Brain microvascular endothelial cell (primary cell): ENCODE measurements at regions not wholly inside any gene's neighbourhood (a gene's known extent, or its start where the extent isn't known, plus 50 kb on each side); places are given as distances from the start of the nearest gene placed in this dataset.

Experiments used
- DNase-seq: peaks from one replicate; pipeline ENCODE4 v3.0.0-alpha.2; 2020
- H3K27ac ChIP-seq: fragments of 250-450 bp; sonication (Bioruptor Pico); 2 replicates; pipeline ENCODE4 v1.5.1; 2020; ENCODE audit warnings: mild to moderate bottlenecking, moderate library complexity
- H3K27me3 ChIP-seq: fragments of 250-450 bp; sonication (Bioruptor Pico); replicated peaks from 2 replicates; pipeline ENCODE4 v1.5.1; 2020; ENCODE audit warnings: mild to moderate bottlenecking
- H3K36me3 ChIP-seq: fragments of 250-450 bp; sonication (Bioruptor Pico); replicated peaks from 2 replicates; pipeline ENCODE4 v1.5.1; 2020; ENCODE audit warnings: mild to moderate bottlenecking
- H3K4me3 ChIP-seq: 2 replicates; pipeline ENCODE4 v1.5.1; 2011; ENCODE audit warnings: low read depth, mild to moderate bottlenecking, control low read depth, low read length, moderate library complexity
- in situ Hi-C: cut with HindIII; loops from 2 replicates; pipeline ENCODE4 v1.10.0; 2017; ENCODE audit warnings: low sequenced_read_pairs, low pct_ligation_motif_present
- TF ChIP-seq, protein P1 (sequence below): IDR thresholded peaks from 2 replicates; pipeline ENCODE4 v1.5.1; 2011; ENCODE audit warnings: low read depth, mild to moderate bottlenecking, moderate library complexity, low read length, control low read depth, inconsistent platforms; ENCODE audit errors: missing control alignments

GRCh38 chr11:11029027-11029426 is 171.2 kb upstream of the ZBED5 start:
- H3K27ac ChIP-seq, result no peak overlapping the region
- no peaks in the 10 kb centered on the region for H3K36me3 ChIP-seq
- TF ChIP-seq, protein P1, sequence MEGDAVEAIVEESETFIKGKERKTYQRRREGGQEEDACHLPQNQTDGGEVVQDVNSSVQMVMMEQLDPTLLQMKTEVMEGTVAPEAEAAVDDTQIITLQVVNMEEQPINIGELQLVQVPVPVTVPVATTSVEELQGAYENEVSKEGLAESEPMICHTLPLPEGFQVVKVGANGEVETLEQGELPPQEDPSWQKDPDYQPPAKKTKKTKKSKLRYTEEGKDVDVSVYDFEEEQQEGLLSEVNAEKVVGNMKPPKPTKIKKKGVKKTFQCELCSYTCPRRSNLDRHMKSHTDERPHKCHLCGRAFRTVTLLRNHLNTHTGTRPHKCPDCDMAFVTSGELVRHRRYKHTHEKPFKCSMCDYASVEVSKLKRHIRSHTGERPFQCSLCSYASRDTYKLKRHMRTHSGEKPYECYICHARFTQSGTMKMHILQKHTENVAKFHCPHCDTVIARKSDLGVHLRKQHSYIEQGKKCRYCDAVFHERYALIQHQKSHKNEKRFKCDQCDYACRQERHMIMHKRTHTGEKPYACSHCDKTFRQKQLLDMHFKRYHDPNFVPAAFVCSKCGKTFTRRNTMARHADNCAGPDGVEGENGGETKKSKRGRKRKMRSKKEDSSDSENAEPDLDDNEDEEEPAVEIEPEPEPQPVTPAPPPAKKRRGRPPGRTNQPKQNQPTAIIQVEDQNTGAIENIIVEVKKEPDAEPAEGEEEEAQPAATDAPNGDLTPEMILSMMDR, result no peak
- DNase-seq, result no peak
- no peak overlapping the region for H3K4me3 ChIP-seq
- H3K27me3 ChIP-seq, result no peaks in the 10 kb centered on the region
- in situ Hi-C loops, result no loop called here

DNA sequence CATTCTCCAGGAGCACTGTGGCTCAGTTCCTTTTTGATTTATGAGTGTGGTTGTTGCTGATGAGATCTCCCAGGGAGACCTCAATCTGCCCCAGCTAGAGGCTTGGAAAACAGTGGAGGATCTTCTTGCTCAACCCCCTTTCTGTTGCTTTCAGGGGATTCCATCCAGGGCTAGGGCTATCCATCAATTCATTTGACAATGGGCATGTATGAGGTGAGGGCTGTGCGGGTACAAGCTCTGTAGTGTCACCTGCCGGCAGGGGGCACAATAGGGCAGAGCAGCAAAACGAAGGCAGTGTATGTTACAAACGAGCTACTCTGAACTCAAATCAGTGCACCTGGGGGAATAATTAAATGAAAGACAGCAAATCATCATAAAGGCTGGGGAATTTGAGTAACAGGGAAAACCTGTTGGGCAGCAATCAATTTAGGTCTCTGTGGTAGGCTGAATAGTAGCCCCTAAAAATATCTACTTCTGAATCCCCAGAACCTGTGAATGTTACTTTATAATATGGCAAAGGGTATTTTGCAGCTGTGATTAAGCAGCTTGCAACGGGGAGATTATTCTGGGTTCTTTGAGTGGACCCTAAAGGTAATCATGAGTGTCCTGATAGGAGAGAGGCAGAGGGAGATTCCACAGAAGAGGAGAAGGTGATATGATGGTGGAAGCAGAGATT is 170.3 kb upstream of the ZBED5 start:
- Histone ChIP-seq H3K36me3 (no peaks in the 10 kb centered on the region), H3K4me3 (no peak overlapping the region), H3K27me3 (no peaks in the 10 kb centered on the region), H3K27ac (no peak overlapping the region)
- in situ Hi-C loops, result no loop called here
- peak; percentile 43 for DNase-seq
- TF ChIP-seq, protein P1, result peak; percentile 91

- no peaks in the 10 kb centered on the region for H3K27me3 ChIP-seq
- no peak overlapping the region for H3K27ac ChIP-seq
- in situ Hi-C loops, result no loop called here
- TF ChIP-seq, protein P1, result no peak
- no peaks in the 10 kb centered on the region for H3K36me3 ChIP-seq
- no peak overlapping the region for H3K4me3 ChIP-seq
- peak; percentile 74 for DNase-seq
These were observed 169.4 kb upstream of the ZBED5 start for GRCh38 chr11:11027288-11027687.

DNA sequence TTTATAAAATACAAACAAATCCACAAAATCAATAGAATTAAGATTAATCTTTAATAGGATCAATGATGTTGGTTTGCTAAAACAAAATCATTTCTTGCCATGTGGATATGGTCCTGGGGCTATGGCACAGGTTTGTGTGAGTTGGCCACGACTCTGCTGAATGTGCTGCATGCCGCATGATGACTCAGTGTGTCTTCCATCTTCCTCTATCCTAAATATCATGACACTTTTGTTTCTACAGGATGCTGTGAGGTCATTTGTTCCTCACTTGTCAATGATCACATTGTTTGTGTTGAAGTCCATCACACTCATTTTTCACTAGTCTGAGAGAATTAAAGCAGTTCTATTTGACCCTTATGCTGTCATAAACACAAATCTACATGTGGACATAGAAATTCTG is 167.2 kb upstream of the ZBED5 start:
- in situ Hi-C loops, result no loop called here
- peak; percentile 67 for DNase-seq
- TF ChIP-seq, protein P1, result no peak
- H3K4me3 ChIP-seq, result no peak overlapping the region
- H3K27ac ChIP-seq, result no peak overlapping the region
- H3K36me3 ChIP-seq, result no peaks in the 10 kb centered on the region
- no peaks in the 10 kb centered on the region for H3K27me3 ChIP-seq

DNA sequence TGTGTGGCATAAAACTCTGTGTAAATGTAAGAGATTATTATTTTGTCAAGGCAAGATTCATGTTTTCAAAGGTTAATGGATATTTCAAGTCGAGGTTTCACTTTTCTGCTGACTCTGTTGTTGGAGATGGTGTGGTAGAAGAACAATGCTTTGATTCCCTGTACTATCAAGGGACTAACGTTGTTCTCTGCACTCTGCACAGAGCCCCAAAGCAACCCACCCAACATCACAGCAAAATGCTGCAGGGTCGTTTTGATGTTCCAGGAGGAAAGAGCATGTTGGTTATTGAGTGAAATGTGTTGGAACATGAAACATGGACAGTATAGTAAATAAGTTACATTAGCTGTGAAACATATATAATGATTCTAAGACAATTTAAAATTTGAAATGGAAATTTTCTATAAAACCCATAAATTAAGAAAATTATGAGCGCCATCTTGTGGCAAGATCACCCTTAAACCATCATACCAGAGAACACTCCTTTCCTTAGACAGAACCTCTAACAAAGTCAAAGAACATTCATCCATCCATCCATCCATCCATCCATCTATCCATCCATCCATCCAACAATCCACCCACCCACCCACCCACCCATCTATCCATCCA is 164.4 kb upstream of the ZBED5 start:
- peak; percentile 16 for DNase-seq
- TF ChIP-seq, protein P1, result peak; percentile 37
- in situ Hi-C loops, result loop anchor here (25.0 kb wide), 1 partner anchor 185 kb away; no protein-coding TSS in a partner anchor
- no peaks in the 10 kb centered on the region for H3K27me3 ChIP-seq
- H3K4me3 ChIP-seq, result no peak overlapping the region
- H3K27ac ChIP-seq, result no peak overlapping the region
- H3K36me3 ChIP-seq, result no peaks in the 10 kb centered on the region
